HepG2 (cell line): ENCODE measurements at regions not wholly inside any gene's neighbourhood (a gene's known extent, or its start where the extent isn't known, plus 50 kb on each side); places are given as distances from the start of the nearest gene placed in this dataset.

Experiments
- ATAC-seq: fragments of 200-7000 bp; cut with Tn5 transposase; 3 replicates; pipeline ENCODE4 v1.9.1; 2020; ENCODE audit warnings: mild to moderate bottlenecking, moderate library complexity
- BruUV-seq: library from RNA; stranded (reverse); fragments of 400-500 nt; replicated peaks from 2 replicates; lab custom pipeline; 2021; lab: Mats Ljungman, UMichigan
- CTCF ChIA-PET: fragments of 300-600 bp; formaldehyde crosslinking; extraction: SDS; loops from one replicate; lab custom pipeline; 2021; ENCODE audit warnings: low total read pairs, inconsistent platforms, low intra/inter-chr PET ratio; lab: Yijun Ruan, JAX
- POLR2A ChIA-PET: fragments of 350-600 bp; sonication (Branson Sonifier 250); formaldehyde crosslinking; loops from one replicate; lab custom pipeline; 2020; ENCODE audit warnings: antibody characterized with exemption, inconsistent platforms; lab: Yijun Ruan, JAX
- DNase-seq: peaks from one replicate; pipeline ENCODE4 v3.0.0-alpha.2; 2015; ENCODE audit warnings: low spot score
- FAIRE-seq: peaks from 3 replicates; lab custom pipeline; 2011; peaks lifted over from hg19 to GRCh38; lab: Jason Lieb, UNC
- H2AFZ ChIP-seq: one replicate; pipeline ENCODE4 v1.6.1; 2011; ENCODE audit warnings: low read length, inconsistent platforms
- H3K27ac ChIP-seq: fragments of 300-600 bp; 3 replicates; pipeline ENCODE4 v1.8.0; 2011; ENCODE audit warnings: mixed run types, mild to moderate bottlenecking, mixed read lengths, low read length, inconsistent platforms; ENCODE audit not compliant: insufficient read depth; ENCODE audit errors: extremely low read length
- H3K27me3 ChIP-seq, 2 experiments: fragments of 200-600 bp in 1 of 2; 2 replicates in 1 of 2; 3 replicates in 1 of 2; pipeline versions ENCODE4 v1.6.0 to v1.8.0; 2011; ENCODE audit warnings: low read length in 2 of 2, mild to moderate bottlenecking in 2 of 2, moderate library complexity in 2 of 2, inconsistent platforms in 1 of 2; ENCODE audit not compliant: insufficient read depth in 2 of 2, control insufficient read depth in 1 of 2
- H3K36me3 ChIP-seq, 2 experiments: fragments of 200-600 bp in 1 of 2; replicated peaks in 1 of 2; 2 replicates in 1 of 2; 3 replicates in 1 of 2; pipeline versions ENCODE4 v1.5.1 to v1.8.0; 2011; ENCODE audit warnings: low read length in 2 of 2, inconsistent platforms in 1 of 2; ENCODE audit not compliant: insufficient read depth in 2 of 2, control insufficient read depth in 1 of 2
- H3K4me1 ChIP-seq: 2 replicates; pipeline ENCODE4 v1.5.1; 2012; ENCODE audit warnings: low read length, inconsistent platforms; ENCODE audit not compliant: insufficient read depth
- H3K4me2 ChIP-seq: 2 replicates; pipeline ENCODE4 v1.6.0; 2011; ENCODE audit warnings: low read depth, low read length, inconsistent platforms
- H3K4me3 ChIP-seq, 3 experiments: fragments of 200-600 bp in 1 of 3; sonication (generic), shearing (Covaris generic) in 1 of 3; replicated peaks in 1 of 3; 2 replicates each; pipeline ENCODE4 v1.5.1; 2011 to 2016; ENCODE audit warnings: low read length in 3 of 3, inconsistent platforms in 2 of 3, low read depth in 2 of 3, mild to moderate bottlenecking in 2 of 3, control low read depth in 1 of 3, mixed read lengths in 1 of 3; ENCODE audit not compliant: insufficient read depth in 1 of 3
- H3K79me2 ChIP-seq: one replicate; pipeline ENCODE4 v1.6.1; 2011; ENCODE audit warnings: low read length, inconsistent platforms; ENCODE audit not compliant: insufficient read depth
- H3K9ac ChIP-seq: 2 replicates; pipeline ENCODE4 v1.6.0; 2011; ENCODE audit warnings: mild to moderate bottlenecking, low read depth, low read length, inconsistent platforms; ENCODE audit not compliant: insufficient read depth
- H3K9me3 ChIP-seq: 2 replicates; pipeline ENCODE4 v1.5.1; 2012; ENCODE audit warnings: mild to moderate bottlenecking, low read length
- H4K20me1 ChIP-seq: 2 replicates; pipeline ENCODE4 v1.6.0; 2011; ENCODE audit warnings: inconsistent platforms, mild to moderate bottlenecking, low read length, moderate library complexity; ENCODE audit not compliant: insufficient read depth
- CCDC6 ChIP-seq: sonication (generic); formaldehyde crosslinking; IDR thresholded peaks from 2 replicates; pipeline ENCODE4 v1.8.1; 2022; ENCODE audit warnings: mild to moderate bottlenecking, missing genetic modification reagents, moderate library complexity
- DZIP1 ChIP-seq: sonication (generic); formaldehyde crosslinking; IDR thresholded peaks from 2 replicates; pipeline ENCODE4 v1.5.0; 2020; ENCODE audit warnings: mild to moderate bottlenecking, missing genetic modification reagents
- ZNF260 ChIP-seq: sonication (generic); formaldehyde crosslinking; IDR thresholded peaks from 2 replicates; pipeline ENCODE4 v1.4.0; 2020; ENCODE audit warnings: missing genetic modification reagents, low read depth, mild to moderate bottlenecking, borderline replicate concordance
- ZNF264 ChIP-seq: sonication (generic); formaldehyde crosslinking; IDR thresholded peaks from 2 replicates; pipeline ENCODE4 v1.4.0; 2020; ENCODE audit warnings: missing genetic modification reagents
- ZNF484 ChIP-seq: sonication (generic); formaldehyde crosslinking; IDR thresholded peaks from 2 replicates; pipeline ENCODE4 v1.5.1; 2020; ENCODE audit warnings: mild to moderate bottlenecking, low read depth, missing genetic modification reagents, borderline replicate concordance
- ZNF629 ChIP-seq: sonication (generic); formaldehyde crosslinking; conservative IDR thresholded peaks from 2 replicates; pipeline ENCODE4 v1.5.0; 2020; ENCODE audit warnings: missing genetic modification reagents
- ZNF784 ChIP-seq: sonication (generic); formaldehyde crosslinking; IDR thresholded peaks from 2 replicates; pipeline ENCODE4 v1.5.1; 2020; ENCODE audit warnings: missing genetic modification reagents, mild to moderate bottlenecking, borderline replicate concordance
- ZNF878 ChIP-seq: sonication (generic); formaldehyde crosslinking; IDR thresholded peaks from 2 replicates; pipeline ENCODE4 v1.8.1; 2023; ENCODE audit warnings: mild to moderate bottlenecking, missing genetic modification reagents, moderate library complexity
- WGBS: methylation state at CpG from one replicate; pipeline ENCODE4 v1.1.6; 2017; ENCODE audit warnings: low lambda C conversion rate; 5-methylcytosine and 5-hydroxymethylcytosine counted together
- in situ Hi-C: cut with HindIII; loops from 2 replicates; pipeline ENCODE4 v1.10.0; 2017; ENCODE audit warnings: low pct_unique_long_range_greater_than_20kb; ENCODE audit not compliant: extremely low pct_ligation_motif_present
- intact Hi-C: fragments of 100-400 bp; cut with micrococcal nuclease; formaldehyde crosslinking; loops from one replicate; pipeline ENCODE4 v1.10.0; 2022; ENCODE audit not compliant: unreplicated experiment

- no peak for ATAC-seq
- intact Hi-C loops: no loop called here
- Histone ChIP-seq H3K4me1 (no peaks in the 10 kb centered on the region), H3K27ac (no peak overlapping the region), H4K20me1 (no peaks in the 10 kb centered on the region), H3K4me3 (no peak overlapping the region), H2AFZ (no peak overlapping the region), H3K4me2 (no peak overlapping the region), H3K9ac (no peak overlapping the region), H3K27me3 (no peaks in the 10 kb centered on the region), H3K9me3 (no peaks in the 10 kb centered on the region), H3K36me3 (no peaks in the 10 kb centered on the region), H3K79me2 (no peaks in the 10 kb centered on the region)
- POLR2A ChIA-PET: no interaction called here
- no TSS peak for BruUV-seq
- in situ Hi-C loops: no loop called here
- TF ChIP-seq ZNF484 (no peak), ZNF878 (CRISPR knock-in tag) (no peak), ZNF629 (CRISPR knock-in tag) (no peak)
- 0% methylated on average over 1 of the region's 1 CpG for WGBS
- CTCF ChIA-PET: no interaction called here
- no peak for FAIRE-seq
- no peak for DNase-seq
Measured at GRCh38 chr2:12579018-12579417, 137.7 kb upstream of the TRIB2 start.

- FAIRE-seq: no peak
- WGBS: 18% methylated on average over 3 of the region's 3 CpGs
- no peak overlapping the region for H3K4me2 ChIP-seq
Measured at GRCh38 chr2:12584338-12584737, 132.4 kb upstream of the TRIB2 start.

More at GRCh38 chr2:12584338-12584737, 132.4 kb upstream of the TRIB2 start:
- Histone ChIP-seq H3K4me3 (no peak overlapping the region), H4K20me1 (no peaks in the 10 kb centered on the region), H3K27me3 (no peaks in the 10 kb centered on the region), H3K27ac (no peak overlapping the region), H3K9me3 (no peaks in the 10 kb centered on the region), H3K4me1 (no peaks in the 10 kb centered on the region), H3K36me3 (no peaks in the 10 kb centered on the region), H3K79me2 (no peaks in the 10 kb centered on the region), H3K9ac (no peak overlapping the region), H2AFZ (no peak overlapping the region)
- ChIA-PET POLR2A (no interaction called here), CTCF (no interaction called here)
- in situ Hi-C loops (no loop called here), intact Hi-C loops (no loop called here)
- DNase-seq: no peak
- TF ChIP-seq DZIP1 (CRISPR knock-in tag): no peak
- no peak for TF ChIP-seq ZNF260
- TF ChIP-seq ZNF784 (CRISPR knock-in tag): no peak
- TF ChIP-seq CCDC6 (CRISPR knock-in tag): no peak
- no peak for TF ChIP-seq ZNF264 (CRISPR knock-in tag)
- BruUV-seq: no TSS peak
- ATAC-seq: no peak
